Ammon's horn (tissue), 1 donor: ENCODE measurements at regions not wholly inside any gene's neighbourhood (a gene's known extent, or its start where the extent isn't known, plus 50 kb on each side); places are given as distances from the start of the nearest gene placed in this dataset.
A peak's percentile ranks its signal among the peaks of the same experiment; 100 is the strongest.
"Not testable (repeated sequence)": the region's sequence is repeated elsewhere in the genome, so short reads cannot be mapped to it uniquely, and the experiment has no call there.

ENCODE experiments used
- DNase-seq: peaks from one replicate; pipeline ENCODE4 v3.0.0-alpha.2; 2016; ENCODE audit warnings: low spot score

GRCh38 chr15:87578776-87579175 lies 677.8 kb downstream of the NTRK3 start:
- DNase-seq: peak; percentile 17

- DNase-seq: no peak
Observed at GRCh38 chr15:87577336-87577735, 679.2 kb downstream of the NTRK3 start.

- no peak for DNase-seq
Observed at GRCh38 chr15:87576486-87577176, 679.9 kb downstream of the NTRK3 start.

- no peak for DNase-seq
Observed at GRCh38 chr15:87575896-87576473, 680.6 kb downstream of the NTRK3 start.

- no peak for DNase-seq
Observed at GRCh38 chr15:87573534-87573933, 683.0 kb downstream of the NTRK3 start.

GRCh38 chr15:87573039-87573438 lies 683.5 kb downstream of the NTRK3 start:
- DNase-seq: no peak

- no peak for DNase-seq
Observed at GRCh38 chr15:87572381-87572910, 684.1 kb downstream of the NTRK3 start.

DNA sequence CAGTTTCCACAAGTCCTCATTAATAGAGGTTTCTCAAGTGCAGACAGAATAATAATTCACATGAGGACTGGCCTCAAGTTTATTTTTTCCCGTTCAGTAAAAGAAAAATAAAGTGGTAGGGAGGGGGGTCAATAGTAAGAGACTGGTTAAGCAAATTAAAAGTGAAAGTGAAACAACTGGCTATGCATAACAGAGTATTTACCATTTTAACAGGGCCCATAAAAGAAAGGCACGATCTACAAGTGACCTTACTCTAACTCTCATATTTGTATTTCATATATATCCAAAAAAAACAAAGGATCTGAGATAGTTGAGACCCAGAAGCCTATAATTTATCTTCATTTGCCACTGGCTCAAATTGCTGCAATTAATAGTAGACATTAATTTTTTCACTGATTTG lies 686.3 kb downstream of the NTRK3 start:
- no peak for DNase-seq

GRCh38 chr15:87569581-87569980 lies 687.0 kb downstream of the NTRK3 start:
- DNase-seq: no peak

GRCh38 chr15:87567406-87568030 lies 689.0 kb downstream of the NTRK3 start:
- DNase-seq: no peak

DNA sequence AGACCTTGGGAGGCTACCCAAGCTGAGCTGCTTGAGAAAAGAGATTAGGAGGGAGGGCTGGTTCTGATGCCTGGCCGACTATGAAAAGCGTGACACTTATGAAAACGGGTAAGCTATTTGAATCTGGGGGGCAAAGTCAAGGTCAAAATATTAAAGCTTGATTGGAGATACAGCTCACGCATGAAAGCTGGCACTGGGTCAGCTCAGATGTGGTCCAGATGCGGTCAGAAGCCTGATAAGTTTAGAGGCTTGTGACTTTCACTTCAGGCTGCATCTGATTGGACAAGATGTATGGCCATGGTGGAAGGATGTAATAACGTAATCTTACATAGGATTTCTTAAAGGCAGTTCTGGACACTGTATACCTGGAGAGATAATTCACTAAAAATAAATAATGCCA lies 690.3 kb downstream of the NTRK3 start:
- DNase-seq: no peak

DNA sequence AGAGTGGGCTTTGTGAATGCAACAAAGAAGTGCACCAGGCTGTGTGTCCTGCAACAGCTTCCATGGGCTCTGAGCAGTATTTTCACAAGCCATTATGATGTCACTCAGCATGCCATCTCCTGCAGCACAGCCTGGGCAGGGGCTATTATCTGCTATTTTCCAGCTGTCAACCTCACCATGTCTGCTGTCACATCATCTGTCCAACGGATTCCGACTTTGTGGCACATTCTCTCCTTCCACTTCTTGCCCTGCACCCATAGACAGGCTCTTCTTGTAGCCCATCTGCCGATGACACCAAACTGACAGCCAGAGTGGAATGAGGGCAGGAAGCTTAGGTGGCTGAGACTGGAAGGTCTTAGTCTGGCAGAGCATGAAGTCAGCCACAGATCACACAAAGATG lies 691.9 kb downstream of the NTRK3 start:
- DNase-seq: no peak

DNA sequence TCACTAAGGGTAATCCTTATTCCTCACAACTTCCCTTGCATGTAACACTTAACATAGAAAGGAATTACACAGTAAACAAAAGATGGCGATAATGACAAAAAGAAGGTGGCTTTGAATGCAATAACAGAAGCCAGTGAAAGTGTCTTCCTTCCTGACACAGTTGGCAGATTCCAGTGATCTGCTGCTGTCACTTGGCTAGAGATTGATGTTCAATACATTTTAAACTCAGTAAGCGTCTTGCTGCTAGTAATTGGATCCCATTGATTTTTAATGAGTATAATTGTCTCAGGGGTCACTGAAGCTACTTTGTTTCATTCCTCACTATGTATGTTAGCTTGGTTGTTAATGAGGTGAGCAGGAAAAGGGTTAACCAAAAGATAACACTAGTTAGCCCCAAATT lies 692.7 kb downstream of the NTRK3 start:
- DNase-seq: no peak

DNA sequence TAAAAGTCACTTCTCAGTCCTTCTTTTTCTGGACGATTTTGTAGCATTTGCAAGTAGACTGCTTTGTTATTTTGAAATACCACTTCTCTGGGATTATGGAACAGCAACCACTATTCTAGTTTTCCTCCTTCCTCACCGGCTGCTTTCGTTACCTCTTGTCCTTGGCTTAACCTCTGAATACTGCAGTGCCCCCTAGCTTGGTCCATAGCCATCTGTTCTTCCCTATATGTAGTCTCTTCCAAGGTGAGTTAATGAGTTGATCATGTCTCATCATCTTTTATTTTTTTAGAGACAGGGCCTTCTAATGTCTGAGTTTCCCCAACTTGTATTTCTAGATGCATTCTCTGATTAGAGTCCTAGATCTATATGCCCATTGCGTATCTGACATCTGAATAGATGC lies 694.3 kb downstream of the NTRK3 start:
- no peak for DNase-seq

DNA sequence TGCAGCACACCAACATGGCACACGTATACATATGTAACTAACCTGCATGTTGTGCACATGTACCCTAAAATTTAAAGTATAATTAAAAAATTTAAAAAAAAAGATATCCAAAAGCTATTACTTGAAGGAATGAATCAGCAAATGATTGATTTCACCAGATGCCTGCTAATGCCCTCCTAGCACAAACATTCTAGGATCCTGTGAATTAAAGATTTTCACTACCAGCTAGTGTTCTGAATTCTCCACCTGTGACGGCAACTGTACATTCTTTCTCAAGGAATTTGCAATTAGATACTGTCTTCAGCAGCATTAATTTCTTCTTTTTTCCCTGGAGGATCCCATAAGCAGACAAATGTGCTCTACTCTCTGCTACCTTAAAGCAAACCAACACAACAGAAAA lies 694.9 kb downstream of the NTRK3 start:
- no peak for DNase-seq

DNA sequence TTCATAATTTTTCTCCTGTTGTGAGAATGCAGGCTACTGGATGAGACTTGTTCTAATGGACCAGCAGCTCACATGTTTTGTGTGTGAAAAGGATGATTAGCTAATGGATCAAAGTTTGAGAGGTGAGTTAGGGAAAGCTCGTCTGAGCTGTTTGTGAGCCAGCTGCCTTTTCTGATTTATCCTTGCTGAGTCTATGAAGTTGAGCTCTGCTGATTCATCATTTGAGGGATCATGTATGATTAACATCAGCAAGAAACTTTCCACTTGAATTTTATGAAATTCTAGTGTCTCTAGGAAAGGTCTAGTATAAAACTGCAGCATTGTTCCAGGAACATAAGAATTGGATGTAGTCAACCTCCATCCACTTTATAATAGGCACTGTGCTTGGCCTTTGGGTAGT lies 698.7 kb downstream of the NTRK3 start:
- DNase-seq: no peak

DNA sequence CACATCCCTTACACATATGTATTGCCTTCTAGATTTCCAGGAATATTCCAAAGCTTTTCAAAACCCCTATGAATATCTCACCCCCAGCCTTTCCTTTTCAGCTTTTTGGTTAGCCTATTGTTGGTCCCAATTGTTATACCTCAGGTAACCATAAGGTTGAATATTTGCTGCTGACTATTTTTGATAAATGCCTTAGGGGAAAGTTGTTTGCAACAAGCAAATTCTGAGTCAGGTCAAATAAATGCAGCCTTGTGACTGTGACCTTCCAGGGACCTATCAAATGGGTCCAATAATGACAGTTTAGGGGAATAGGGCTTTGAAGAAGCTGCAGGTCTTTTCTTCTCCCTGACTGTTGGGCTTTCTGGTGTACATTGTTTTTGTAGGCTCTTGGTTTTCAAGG lies 699.7 kb downstream of the NTRK3 start:
- no peak for DNase-seq

GRCh38 chr15:87549860-87550259 lies 706.7 kb downstream of the NTRK3 start:
- no peak for DNase-seq

GRCh38 chr15:87549296-87549695 lies 707.2 kb downstream of the NTRK3 start:
- DNase-seq: no peak

DNA sequence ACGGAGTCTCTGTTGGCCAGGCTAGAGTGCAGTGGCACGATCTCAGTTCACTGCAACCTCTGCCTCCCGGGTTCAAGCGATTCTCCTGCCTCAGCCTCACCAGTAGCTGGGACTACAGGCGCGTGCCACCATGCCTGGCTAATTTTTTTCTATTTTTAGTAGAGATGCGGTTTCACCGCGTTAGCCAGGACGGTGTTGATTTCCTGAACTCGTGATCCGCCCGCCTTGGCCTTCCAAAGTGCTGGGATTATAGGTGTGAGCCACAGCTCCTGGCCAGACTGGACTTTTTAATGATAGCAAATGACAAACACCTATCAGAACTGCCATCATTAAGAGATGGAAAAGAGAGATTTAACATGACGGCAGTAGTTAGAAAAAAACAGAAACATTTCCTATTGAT lies 707.9 kb downstream of the NTRK3 start:
- not testable (repeated sequence) for DNase-seq

DNA sequence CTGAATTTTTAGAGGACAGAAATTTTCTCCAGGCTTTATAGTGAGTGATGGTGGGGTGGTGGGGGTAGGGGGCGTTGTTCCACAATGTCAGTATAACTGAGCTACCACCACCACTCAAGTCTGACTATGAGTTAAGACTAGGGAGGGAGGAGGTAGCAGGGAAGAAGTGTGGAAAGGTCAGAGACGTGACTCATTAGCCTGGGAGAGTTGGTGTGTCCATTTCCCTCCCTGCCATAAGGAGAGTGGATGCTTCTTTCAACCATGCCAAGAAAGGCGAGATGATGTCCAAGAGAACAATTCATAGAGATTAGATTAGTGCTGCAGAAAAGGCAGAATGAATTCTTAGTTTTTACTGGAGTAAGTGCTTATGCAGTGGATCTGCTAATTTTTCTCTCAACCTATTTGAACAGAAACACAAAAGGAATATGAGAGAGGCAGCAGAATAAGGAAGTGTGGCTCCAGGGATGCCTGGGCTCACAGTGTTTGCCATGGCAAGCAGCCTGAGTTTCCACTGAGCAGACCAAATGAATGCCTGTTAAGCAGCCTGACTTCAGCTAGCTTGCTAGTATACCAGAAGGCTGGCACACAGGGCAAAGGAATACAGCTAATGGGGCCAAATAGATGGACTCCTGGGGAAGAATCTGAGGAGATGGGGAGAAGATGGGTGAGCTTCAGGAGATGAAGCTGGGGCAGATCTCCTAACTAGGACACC lies 708.9 kb downstream of the NTRK3 start:
- peak; percentile 10 for DNase-seq

- DNase-seq: no peak
Observed at GRCh38 chr15:87538327-87538834, 718.2 kb downstream of the NTRK3 start.

DNA sequence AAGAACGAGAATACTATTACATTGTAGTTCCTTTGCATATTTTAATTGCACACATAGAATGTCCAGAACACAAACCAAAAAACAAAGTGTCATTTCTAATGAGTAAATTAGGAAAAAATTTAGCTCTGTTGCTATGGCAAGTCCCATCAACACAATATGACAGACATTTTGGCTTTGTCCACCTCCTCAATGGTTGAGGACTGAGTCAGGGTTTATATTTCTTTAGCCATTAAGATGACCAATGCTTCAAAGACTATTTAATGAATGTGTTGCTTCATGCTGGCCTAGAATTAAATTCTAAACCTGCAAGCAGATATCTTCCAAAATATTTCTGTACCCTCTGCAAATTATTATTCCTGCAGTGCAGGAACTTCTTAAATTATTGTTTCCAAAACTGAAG lies 719.2 kb downstream of the NTRK3 start:
- no peak for DNase-seq
